ENCODE measurements at regions not wholly inside any gene's neighbourhood (a gene's known extent, or its start where the extent isn't known, plus 50 kb on each side); places are given as distances from the start of the nearest gene placed in this dataset.

DNA sequence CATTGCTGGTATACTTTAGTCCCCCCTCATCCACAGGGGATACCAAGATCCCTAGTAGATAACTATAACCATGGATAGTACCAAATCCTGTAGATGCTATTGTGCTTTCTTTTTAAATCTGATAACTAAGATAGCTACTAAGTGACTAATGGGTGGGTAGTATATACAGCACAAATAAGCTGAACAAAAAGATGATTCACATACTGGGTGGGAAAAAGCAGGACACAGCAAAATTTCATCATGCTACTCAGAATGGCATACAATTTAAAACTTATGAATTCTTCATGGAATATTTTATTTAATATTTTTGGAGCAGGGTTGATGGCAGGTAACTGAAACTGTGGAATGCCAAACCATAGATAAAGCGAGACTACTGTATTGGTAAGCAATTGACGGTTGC is 161.6 kb downstream of the IL15 start:
- Mint-ChIP-seq H3K27me3 (ENCODE audit: unreplicated experiment) (no peaks in the 10 kb centered on the region), H3K27ac (ENCODE audit: unreplicated experiment) (no peak overlapping the region), H3K4me3 (ENCODE audit: unreplicated experiment) (no peak overlapping the region), H3K36me3 (ENCODE audit: unreplicated experiment) (no peaks in the 10 kb centered on the region), H3K9me3 (ENCODE audit: unreplicated experiment) (no peaks in the 10 kb centered on the region), H3K4me1 (ENCODE audit: low read depth, unreplicated experiment) (no peaks in the 10 kb centered on the region)
- DNase-seq, result no peak
- TF ChIP-seq, protein P1, sequence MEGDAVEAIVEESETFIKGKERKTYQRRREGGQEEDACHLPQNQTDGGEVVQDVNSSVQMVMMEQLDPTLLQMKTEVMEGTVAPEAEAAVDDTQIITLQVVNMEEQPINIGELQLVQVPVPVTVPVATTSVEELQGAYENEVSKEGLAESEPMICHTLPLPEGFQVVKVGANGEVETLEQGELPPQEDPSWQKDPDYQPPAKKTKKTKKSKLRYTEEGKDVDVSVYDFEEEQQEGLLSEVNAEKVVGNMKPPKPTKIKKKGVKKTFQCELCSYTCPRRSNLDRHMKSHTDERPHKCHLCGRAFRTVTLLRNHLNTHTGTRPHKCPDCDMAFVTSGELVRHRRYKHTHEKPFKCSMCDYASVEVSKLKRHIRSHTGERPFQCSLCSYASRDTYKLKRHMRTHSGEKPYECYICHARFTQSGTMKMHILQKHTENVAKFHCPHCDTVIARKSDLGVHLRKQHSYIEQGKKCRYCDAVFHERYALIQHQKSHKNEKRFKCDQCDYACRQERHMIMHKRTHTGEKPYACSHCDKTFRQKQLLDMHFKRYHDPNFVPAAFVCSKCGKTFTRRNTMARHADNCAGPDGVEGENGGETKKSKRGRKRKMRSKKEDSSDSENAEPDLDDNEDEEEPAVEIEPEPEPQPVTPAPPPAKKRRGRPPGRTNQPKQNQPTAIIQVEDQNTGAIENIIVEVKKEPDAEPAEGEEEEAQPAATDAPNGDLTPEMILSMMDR (IDR thresholded peaks at IDR 0.05; ENCODE audit: partially characterized antibody, unreplicated experiment), result no peak

DNA sequence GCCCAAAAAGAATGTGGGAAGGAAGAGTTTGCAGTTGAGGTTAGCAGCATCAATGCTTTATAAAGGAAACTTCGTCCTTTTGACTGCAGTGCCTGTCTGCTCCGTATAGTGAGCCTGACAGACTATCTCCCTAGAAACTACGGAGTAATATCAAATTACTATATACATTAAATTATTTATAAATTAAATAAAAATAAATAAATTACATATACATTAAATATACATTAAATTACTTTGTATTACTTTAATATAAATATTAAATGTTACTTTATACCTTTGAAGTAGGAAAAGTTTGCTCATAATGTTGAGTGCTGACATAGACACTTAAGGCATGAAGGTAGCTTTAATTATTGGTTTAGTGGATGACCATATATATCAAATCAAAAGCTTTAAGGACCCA is 165.2 kb downstream of the IL15 start:
- Mint-ChIP-seq H3K36me3 (ENCODE audit: unreplicated experiment) (no peaks in the 10 kb centered on the region), H3K27me3 (ENCODE audit: unreplicated experiment) (no peaks in the 10 kb centered on the region), H3K4me1 (ENCODE audit: low read depth, unreplicated experiment) (no peaks in the 10 kb centered on the region), H3K9me3 (ENCODE audit: unreplicated experiment) (no peaks in the 10 kb centered on the region), H3K27ac (ENCODE audit: unreplicated experiment) (no peak overlapping the region), H3K4me3 (ENCODE audit: unreplicated experiment) (no peak overlapping the region)
- DNase-seq, result no peak
- TF ChIP-seq, protein P1 (IDR thresholded peaks at IDR 0.05; ENCODE audit: partially characterized antibody, unreplicated experiment), result no peak

DNA sequence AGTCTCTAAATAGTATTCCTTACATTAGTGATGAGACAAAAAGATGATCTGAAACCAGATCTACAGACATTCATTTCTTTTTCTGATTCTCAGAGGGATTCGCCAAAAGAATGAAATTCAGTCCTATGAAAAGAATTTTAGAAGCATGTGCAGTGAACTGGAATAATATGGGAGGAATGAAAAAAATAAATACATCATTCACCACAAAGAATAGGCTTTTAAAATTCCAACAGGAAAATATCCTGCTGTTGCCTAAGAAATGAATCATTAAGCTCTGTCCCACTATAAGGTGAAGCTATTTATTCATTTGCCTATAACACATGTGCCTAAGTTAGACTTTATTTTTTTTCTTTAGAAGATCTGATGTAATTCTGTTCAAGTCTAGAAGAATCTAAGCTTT is 165.9 kb downstream of the IL15 start:
- no peaks in the 10 kb centered on the region for H3K36me3 Mint-ChIP-seq (ENCODE audit: unreplicated experiment)
- H3K9me3 Mint-ChIP-seq (ENCODE audit: unreplicated experiment), result no peaks in the 10 kb centered on the region

DNA sequence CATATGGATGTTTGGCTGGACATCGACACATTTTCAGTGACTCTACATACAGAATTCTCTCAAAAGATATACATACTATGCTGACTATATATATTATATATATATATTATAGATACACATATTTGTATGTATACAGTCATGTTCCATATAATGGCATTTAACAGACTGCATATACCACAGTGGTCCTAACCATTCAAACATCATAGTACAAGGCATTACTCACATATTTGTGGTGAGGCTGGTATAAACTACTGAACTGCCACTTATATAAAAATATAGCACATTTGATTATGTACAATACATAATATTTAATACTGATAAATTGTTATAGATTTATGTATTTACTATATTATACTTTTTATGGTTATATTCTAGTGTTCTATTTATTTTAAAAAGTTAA is 168.5 kb downstream of the IL15 start:
- DNase-seq, result no peak
- Mint-ChIP-seq H3K4me3 (ENCODE audit: unreplicated experiment) (no peak overlapping the region), H3K4me1 (ENCODE audit: low read depth, unreplicated experiment) (peaks cover 6% of the 10 kb centered on the region), H3K27ac (ENCODE audit: unreplicated experiment) (no peak overlapping the region), H3K9me3 (ENCODE audit: unreplicated experiment) (no peaks in the 10 kb centered on the region), H3K27me3 (ENCODE audit: unreplicated experiment) (no peaks in the 10 kb centered on the region), H3K36me3 (ENCODE audit: unreplicated experiment) (no peaks in the 10 kb centered on the region)
- TF ChIP-seq, protein P1 (IDR thresholded peaks at IDR 0.05; ENCODE audit: partially characterized antibody, unreplicated experiment), result no peak

More for the DNA sequence above, 165.9 kb downstream of the IL15 start:
- Mint-ChIP-seq H3K4me1 (ENCODE audit: low read depth, unreplicated experiment) (no peaks in the 10 kb centered on the region), H3K4me3 (ENCODE audit: unreplicated experiment) (no peak overlapping the region), H3K27ac (ENCODE audit: unreplicated experiment) (no peak overlapping the region), H3K27me3 (ENCODE audit: unreplicated experiment) (no peaks in the 10 kb centered on the region)
- DNase-seq, result no peak
- TF ChIP-seq, protein P1 (IDR thresholded peaks at IDR 0.05; ENCODE audit: partially characterized antibody, unreplicated experiment), result no peak

DNA sequence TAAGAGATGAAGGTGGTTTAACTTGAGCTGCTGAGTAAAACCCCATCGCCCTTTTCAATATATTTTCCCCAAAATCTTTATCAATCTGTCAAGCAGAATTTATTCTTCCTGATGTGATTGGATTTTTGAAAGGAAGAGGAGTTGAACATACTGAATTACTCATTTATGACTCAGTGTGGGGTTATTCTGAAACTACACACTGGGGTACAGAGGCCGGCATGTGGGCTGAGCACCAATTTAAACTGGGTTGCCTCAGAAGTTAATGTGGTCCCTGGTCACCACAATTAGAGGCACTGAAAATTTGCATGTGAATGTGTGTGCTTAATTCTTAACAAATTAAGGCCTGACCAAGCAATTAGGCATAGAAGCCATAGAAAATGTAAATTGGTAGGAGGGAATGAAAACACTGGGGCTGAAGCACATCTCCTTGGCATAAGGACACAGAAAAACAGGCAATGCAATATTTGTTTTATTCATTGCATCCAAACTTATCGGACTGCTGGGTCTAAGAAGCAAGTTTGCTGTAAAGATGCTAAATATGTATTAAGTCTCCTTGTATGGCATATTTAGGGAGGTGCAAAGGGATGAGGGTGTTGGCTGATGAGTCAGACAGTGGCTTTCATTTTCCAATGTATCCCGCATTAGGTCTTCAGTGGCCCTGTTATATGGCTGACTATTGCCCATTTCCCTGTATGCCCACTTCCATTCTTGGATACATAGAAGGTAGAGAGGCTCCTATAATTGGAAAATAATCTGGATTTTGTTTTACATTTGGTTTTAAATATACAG is 170.9 kb downstream of the IL15 start:
- Mint-ChIP-seq H3K27ac (ENCODE audit: unreplicated experiment) (no peak overlapping the region), H3K27me3 (ENCODE audit: unreplicated experiment) (no peaks in the 10 kb centered on the region), H3K4me3 (ENCODE audit: unreplicated experiment) (no peak overlapping the region), H3K4me1 (ENCODE audit: low read depth, unreplicated experiment) (peaks cover 22% of the 10 kb centered on the region), H3K36me3 (ENCODE audit: unreplicated experiment) (no peaks in the 10 kb centered on the region), H3K9me3 (ENCODE audit: unreplicated experiment) (no peaks in the 10 kb centered on the region)
- no peak for DNase-seq
- TF ChIP-seq, protein P1 (IDR thresholded peaks at IDR 0.05; ENCODE audit: partially characterized antibody, unreplicated experiment), result no peak

All from glutamatergic neuron (in vitro differentiated cells).